H1 (cell line): ENCODE measurements at regions not wholly inside any gene's neighbourhood (a gene's known extent, or its start where the extent isn't known, plus 50 kb on each side); places are given as distances from the start of the nearest gene placed in this dataset.

Source experiments
- CTCF ChIA-PET: fragments of 300-600 bp; sonication (Branson Sonifier 250); formaldehyde crosslinking; loops from one replicate; lab custom pipeline; 2021; ENCODE audit not compliant: partially characterized antibody; lab: Charles Lee
- POLR2A ChIA-PET: fragments of 300-600 bp; sonication (Branson Sonifier 250); formaldehyde crosslinking; loops from one replicate; lab custom pipeline; 2021; ENCODE audit warnings: inconsistent platforms; ENCODE audit not compliant: partially characterized antibody; lab: Charles Lee
- DNase-seq, 2 experiments: peaks; one replicate each; pipeline versions ENCODE4 v3.0.0 to v3.0.0-alpha.2; 2010 to 2022; ENCODE audit warnings: low spot score in 2 of 2, low read depth in 1 of 2, mixed read lengths in 1 of 2
- FAIRE-seq: peaks from 2 replicates; lab custom pipeline; 2011; peaks lifted over from hg19 to GRCh38; lab: Jason Lieb, UNC
- H2AFZ ChIP-seq: 2 replicates; pipeline ENCODE4 v1.8.1; 2012; ENCODE audit warnings: low read length, inconsistent platforms
- H2AK5ac ChIP-seq: 2 replicates; pipeline ENCODE4 v1.6.1; 2013; ENCODE audit warnings: low read depth, low read length
- H2BK120ac ChIP-seq: replicated peaks from 2 replicates; pipeline ENCODE3; 2013; ENCODE audit warnings: low read depth, low read length, inconsistent platforms
- H2BK12ac ChIP-seq: 2 replicates; pipeline ENCODE4 v1.6.1; 2013; ENCODE audit warnings: low read depth, low read length
- H2BK15ac ChIP-seq: 2 replicates; pipeline ENCODE4 v1.6.1; 2013; ENCODE audit warnings: low read length
- H2BK20ac ChIP-seq: 2 replicates; pipeline ENCODE4 v1.6.1; 2013; ENCODE audit warnings: low read length
- H2BK5ac ChIP-seq: 2 replicates; pipeline ENCODE4 v1.6.1; 2013; ENCODE audit warnings: low read depth, low read length
- H3K14ac ChIP-seq: 2 replicates; pipeline ENCODE4 v1.6.1; 2013; ENCODE audit warnings: inconsistent platforms; ENCODE audit not compliant: insufficient read length
- H3K18ac ChIP-seq: 2 replicates; pipeline ENCODE4 v1.6.1; 2013; ENCODE audit warnings: low read length; ENCODE audit errors: extremely low read depth
- H3K23ac ChIP-seq: 2 replicates; pipeline ENCODE4 v1.6.1; 2013; ENCODE audit warnings: inconsistent platforms; ENCODE audit not compliant: insufficient read length
- H3K23me2 ChIP-seq: 2 replicates; pipeline ENCODE4 v1.6.1; 2013; ENCODE audit warnings: low read depth, low read length
- H3K27ac ChIP-seq: 2 replicates; pipeline ENCODE4 v1.6.1; 2011; ENCODE audit warnings: low read depth, low read length, inconsistent platforms
- H3K27me3 ChIP-seq, 4 experiments: replicated peaks in 1 of 4; 1 replicate in 1 of 4; 2 replicates in 3 of 4; pipeline versions ENCODE4 v1.6.1 to v1.8.1; 2011 to 2013; ENCODE audit warnings: low read length in 3 of 4, mild to moderate bottlenecking in 3 of 4, inconsistent platforms in 2 of 4, mixed read lengths in 2 of 4, moderate library complexity in 1 of 4; ENCODE audit not compliant: control insufficient read depth in 3 of 4, insufficient read depth in 3 of 4; ENCODE audit errors: extremely low read depth in 1 of 4
- H3K36me3 ChIP-seq, 4 experiments: 2 replicates each; pipeline versions ENCODE4 v1.6.1 to v1.8.1; 2011 to 2013; ENCODE audit warnings: mild to moderate bottlenecking in 4 of 4, low read length in 3 of 4, moderate library complexity in 2 of 4, control low read depth in 1 of 4, inconsistent platforms in 1 of 4; ENCODE audit not compliant: insufficient read depth in 4 of 4, control insufficient read depth in 2 of 4
- H3K4ac ChIP-seq: replicated peaks from 2 replicates; pipeline ENCODE3; 2013; ENCODE audit warnings: low read length, low read depth, mixed read lengths, inconsistent platforms; ENCODE audit not compliant: insufficient read length
- H3K4me1 ChIP-seq, 4 experiments: replicated peaks in 1 of 4; 1 replicate in 1 of 4; 2 replicates in 3 of 4; pipeline versions ENCODE4 v1.6.1 to v1.8.1; 2011 to 2013; ENCODE audit warnings: low read length in 3 of 4, inconsistent platforms in 2 of 4, mixed read lengths in 1 of 4; ENCODE audit not compliant: insufficient read depth in 4 of 4, control insufficient read depth in 3 of 4
- H3K4me2 ChIP-seq, 2 experiments: 2 replicates each; pipeline versions ENCODE4 v1.6.1 to v1.8.1; 2011 to 2013; ENCODE audit warnings: low read depth in 2 of 2, low read length in 2 of 2, control low read depth in 1 of 2, inconsistent platforms in 1 of 2, mild to moderate bottlenecking in 1 of 2; ENCODE audit not compliant: insufficient read depth in 1 of 2
- H3K4me3 ChIP-seq, 4 experiments: fragments of 200-600, 300-600 bp in 1 of 4; sonication (generic), shearing (Covaris generic), sonication (Bioruptor Twin) in 1 of 4; 2 replicates each; pipeline versions ENCODE4 v1.5.1 to v1.8.1; 2011 to 2016; ENCODE audit warnings: low read length in 4 of 4, low read depth in 3 of 4, control low read depth in 2 of 4, inconsistent platforms in 2 of 4, mild to moderate bottlenecking in 2 of 4, mixed read lengths in 1 of 4, moderate library complexity in 1 of 4; ENCODE audit not compliant: insufficient read depth in 2 of 4; ENCODE audit errors: extremely low read depth in 1 of 4
- H3K56ac ChIP-seq: replicated peaks from 2 replicates; pipeline ENCODE3; 2013; ENCODE audit warnings: low read depth, mild to moderate bottlenecking, mixed read lengths, low read length, inconsistent platforms; ENCODE audit not compliant: insufficient read length
- H3K79me1 ChIP-seq: 2 replicates; pipeline ENCODE4 v1.6.1; 2013; ENCODE audit warnings: low read depth, low read length, control low read depth
- H3K79me2 ChIP-seq, 2 experiments: 2 replicates each; pipeline versions ENCODE4 v1.6.1 to v1.8.1; 2012 to 2013; ENCODE audit warnings: low read length in 2 of 2, mild to moderate bottlenecking in 2 of 2, inconsistent platforms in 1 of 2; ENCODE audit not compliant: insufficient read depth in 2 of 2, control insufficient read depth in 1 of 2
- H3K9ac ChIP-seq, 4 experiments: replicated peaks in 1 of 4; 1 replicate in 1 of 4; 2 replicates in 3 of 4; pipeline versions ENCODE4 v1.6.1 to v1.8.1; 2011 to 2013; ENCODE audit warnings: low read depth in 3 of 4, low read length in 3 of 4, control low read depth in 2 of 4, mild to moderate bottlenecking in 2 of 4, moderate library complexity in 2 of 4, inconsistent platforms in 1 of 4; ENCODE audit errors: extremely low read depth in 1 of 4
- H3K9me3 ChIP-seq, 2 experiments: 2 replicates each; pipeline versions ENCODE4 v1.6.1 to v1.8.1; 2012 to 2013; ENCODE audit warnings: mild to moderate bottlenecking in 2 of 2, moderate library complexity in 2 of 2, control low read depth in 1 of 2, inconsistent platforms in 1 of 2, low read depth in 1 of 2, low read length in 1 of 2, mixed read lengths in 1 of 2; ENCODE audit not compliant: insufficient read depth in 2 of 2
- H4K20me1 ChIP-seq, 2 experiments: replicated peaks in 1 of 2; 2 replicates each; pipeline versions ENCODE3 to v1.8.1; 2011 to 2013; ENCODE audit warnings: inconsistent platforms in 2 of 2, low read length in 2 of 2, mild to moderate bottlenecking in 1 of 2; ENCODE audit not compliant: insufficient read depth in 2 of 2, control insufficient read depth in 1 of 2
- H4K5ac ChIP-seq: 2 replicates; pipeline ENCODE4 v1.6.1; 2013; ENCODE audit warnings: low read length, low read depth, mixed read lengths, inconsistent platforms; ENCODE audit not compliant: insufficient read length
- H4K8ac ChIP-seq: 2 replicates; pipeline ENCODE4 v1.8.0; 2013; ENCODE audit warnings: mild to moderate bottlenecking, moderate library complexity, low read length, inconsistent platforms; ENCODE audit not compliant: insufficient read depth; ENCODE audit errors: extremely low read depth
- H4K91ac ChIP-seq: replicated peaks from 2 replicates; pipeline ENCODE3; 2013; ENCODE audit warnings: low read length, mixed read lengths, inconsistent platforms; ENCODE audit not compliant: insufficient read length
- POLR2A ChIP-seq, 2 experiments: IDR thresholded peaks; 1 replicate in 1 of 2; 2 replicates in 1 of 2; pipeline ENCODE4 v1.6.1; 2011; ENCODE audit warnings: low read depth in 2 of 2, low read length in 2 of 2, mild to moderate bottlenecking in 2 of 2; ENCODE audit errors: control extremely low read depth in 1 of 2
- RBBP5 ChIP-seq: IDR thresholded peaks from 2 replicates; pipeline ENCODE4 v1.7.1; 2012; ENCODE audit warnings: low read depth, mild to moderate bottlenecking, inconsistent platforms, low read length, moderate library complexity, borderline replicate concordance
- RNF2 ChIP-seq: fragments of 200-900, 300-1000 bp; sonication (generic); IDR thresholded peaks from 2 replicates; pipeline ENCODE4 v1.7.1; 2016; ENCODE audit warnings: borderline replicate concordance, low read depth, mild to moderate bottlenecking, antibody characterized with exemption, low read length; ENCODE audit not compliant: poor library complexity, severe bottlenecking; ENCODE audit errors: missing control alignments
- SAP30 ChIP-seq: fragments of 300-600 bp; sonication (generic); IDR thresholded peaks from 2 replicates; pipeline ENCODE4 v1.7.1; 2012; ENCODE audit warnings: low read length, moderate library complexity, mild to moderate bottlenecking, inconsistent platforms; ENCODE audit not compliant: insufficient read depth, insufficient replicate concordance
- WGBS, 2 experiments: shearing (Covaris generic) in 1 of 2; methylation state at CpG; one replicate each; pipeline versions ENCODE4 v1.1.6 to v1.1.7; 2013 to 2015; ENCODE audit warnings: low lambda C conversion rate in 2 of 2, mixed read lengths in 2 of 2, inconsistent platforms in 1 of 2, low coverage in 1 of 2, missing lambda C conversion rate in 1 of 2; ENCODE audit not compliant: insufficient replicate concordance in 2 of 2, insufficient coverage in 1 of 2, insufficient read length in 1 of 2; ENCODE audit errors: extremely low coverage in 1 of 2, missing lambda C conversion rate in 1 of 2; 5-methylcytosine and 5-hydroxymethylcytosine counted together

GRCh38 chr5:145396888-145397287 is 438.3 kb downstream of the PRELID2 start:
- Histone ChIP-seq H3K9ac (no peak overlapping the region), H3K56ac (no peak overlapping the region), H3K27ac (no peak overlapping the region), H3K79me1 (no peaks in the 10 kb centered on the region), H2BK120ac (no peak overlapping the region), H3K18ac (no peak overlapping the region), H3K4ac (no peak overlapping the region), H4K20me1 (no peaks in the 10 kb centered on the region), H3K23me2 (no peaks in the 10 kb centered on the region), H3K9me3 (no peaks in the 10 kb centered on the region), H3K79me2 (no peaks in the 10 kb centered on the region), H2BK12ac (no peak overlapping the region), H3K36me3 (no peaks in the 10 kb centered on the region), H2AK5ac (no peak overlapping the region), H3K23ac (no peak overlapping the region), H3K4me1 (no peaks in the 10 kb centered on the region), H4K91ac (no peak overlapping the region), H4K5ac (no peak overlapping the region), H2AFZ (no peak overlapping the region), H4K8ac (no peak overlapping the region), H2BK5ac (no peak overlapping the region), H3K27me3 (peaks cover 0 to 2% (median 0%) of the 10 kb centered on the region in 4 experiments; a peak in 1 of 7 replicates), H3K4me3 (no peak overlapping the region), H3K4me2 (no peak overlapping the region), H2BK15ac (no peak overlapping the region), H3K14ac (no peak overlapping the region), H2BK20ac (no peak overlapping the region)
- WGBS, 2 experiments, result 92% methylated on average over 1 of the region's 1 CpG; no CpG with 5 or more reads in 1 of the 2 experiments
- DNase-seq (no peak), FAIRE-seq (no peak)
- POLR2A ChIA-PET, result no interaction called here
- no peak for TF ChIP-seq RNF2
- TF ChIP-seq POLR2A (IDR thresholded peaks at IDR 0.05; ENCODE audit: control extremely low read depth in 1 of 2, low read depth in 2 of 2, low read length in 2 of 2), result no peak
- TF ChIP-seq RBBP5, result no peak
- no peak for TF ChIP-seq SAP30
- CTCF ChIA-PET, result no interaction called here
